Body of pancreas (tissue), 4 donors: ENCODE measurements at regions not wholly inside any gene's neighbourhood (a gene's known extent, or its start where the extent isn't known, plus 50 kb on each side); places are given as distances from the start of the nearest gene placed in this dataset.

Experiments
- POLR2A ChIP-seq, 3 donors: fragments of 450-650 bp; IDR thresholded peaks; one replicate each; pipeline ENCODE4 v1.6.1; 2016; ENCODE audit warnings: antibody characterized with exemption in 3 of 3, mild to moderate bottlenecking in 2 of 3
- TF ChIP-seq, protein P1 (sequence below), 7 experiments: fragments of 450-650 bp in 4 of 7; fragments of 200-600 bp in 3 of 7; sonication (generic) in 3 of 7; IDR thresholded peaks; one replicate each; pipeline ENCODE4 v1.5.1; 2016 to 2019; ENCODE audit warnings: antibody characterized with exemption in 7 of 7

DNA sequence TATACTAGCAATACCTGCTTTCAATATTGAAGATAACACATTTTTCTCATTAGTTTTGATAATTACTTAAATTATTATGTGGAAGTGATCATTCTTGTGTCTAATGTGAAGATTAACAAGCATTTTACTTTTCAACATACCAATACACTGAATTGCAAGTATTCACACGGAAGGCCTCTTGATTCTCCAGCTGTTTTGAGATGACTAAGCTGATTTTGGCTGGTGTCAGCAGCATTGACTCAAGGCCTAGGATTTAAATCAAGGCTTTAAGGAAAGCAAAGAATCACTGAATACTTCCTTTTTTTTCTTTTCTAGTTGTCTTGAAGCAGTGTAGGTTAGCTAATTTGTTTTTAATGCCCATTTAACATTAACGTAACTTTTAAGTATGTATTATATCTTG lies 373.7 kb downstream of the SRGAP2C start:
- TF ChIP-seq, protein P1, sequence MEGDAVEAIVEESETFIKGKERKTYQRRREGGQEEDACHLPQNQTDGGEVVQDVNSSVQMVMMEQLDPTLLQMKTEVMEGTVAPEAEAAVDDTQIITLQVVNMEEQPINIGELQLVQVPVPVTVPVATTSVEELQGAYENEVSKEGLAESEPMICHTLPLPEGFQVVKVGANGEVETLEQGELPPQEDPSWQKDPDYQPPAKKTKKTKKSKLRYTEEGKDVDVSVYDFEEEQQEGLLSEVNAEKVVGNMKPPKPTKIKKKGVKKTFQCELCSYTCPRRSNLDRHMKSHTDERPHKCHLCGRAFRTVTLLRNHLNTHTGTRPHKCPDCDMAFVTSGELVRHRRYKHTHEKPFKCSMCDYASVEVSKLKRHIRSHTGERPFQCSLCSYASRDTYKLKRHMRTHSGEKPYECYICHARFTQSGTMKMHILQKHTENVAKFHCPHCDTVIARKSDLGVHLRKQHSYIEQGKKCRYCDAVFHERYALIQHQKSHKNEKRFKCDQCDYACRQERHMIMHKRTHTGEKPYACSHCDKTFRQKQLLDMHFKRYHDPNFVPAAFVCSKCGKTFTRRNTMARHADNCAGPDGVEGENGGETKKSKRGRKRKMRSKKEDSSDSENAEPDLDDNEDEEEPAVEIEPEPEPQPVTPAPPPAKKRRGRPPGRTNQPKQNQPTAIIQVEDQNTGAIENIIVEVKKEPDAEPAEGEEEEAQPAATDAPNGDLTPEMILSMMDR (IDR thresholded peaks at IDR 0.05) = no peak
- no peak for TF ChIP-seq POLR2A (IDR thresholded peaks at IDR 0.05)
